GM23248 (cell line): ENCODE measurements at regions not wholly inside any gene's neighbourhood (a gene's known extent, or its start where the extent isn't known, plus 50 kb on each side); places are given as distances from the start of the nearest gene placed in this dataset.

ENCODE experiments used
- EZH2 ChIP-seq: fragments of 200-600 bp; sonication (generic); IDR thresholded peaks from 2 replicates; pipeline ENCODE4 v1.6.1; 2018; ENCODE audit warnings: antibody characterized with exemption, mild to moderate bottlenecking; ENCODE audit not compliant: insufficient read depth, poor library complexity, severe bottlenecking
- EZH2phosphoT487 ChIP-seq: fragments of 200-600 bp; sonication (generic); IDR thresholded peaks from 2 replicates; pipeline ENCODE4 v1.6.1; 2018; ENCODE audit warnings: antibody characterized with exemption, moderate library complexity, mild to moderate bottlenecking, low read depth; ENCODE audit not compliant: insufficient read depth

DNA sequence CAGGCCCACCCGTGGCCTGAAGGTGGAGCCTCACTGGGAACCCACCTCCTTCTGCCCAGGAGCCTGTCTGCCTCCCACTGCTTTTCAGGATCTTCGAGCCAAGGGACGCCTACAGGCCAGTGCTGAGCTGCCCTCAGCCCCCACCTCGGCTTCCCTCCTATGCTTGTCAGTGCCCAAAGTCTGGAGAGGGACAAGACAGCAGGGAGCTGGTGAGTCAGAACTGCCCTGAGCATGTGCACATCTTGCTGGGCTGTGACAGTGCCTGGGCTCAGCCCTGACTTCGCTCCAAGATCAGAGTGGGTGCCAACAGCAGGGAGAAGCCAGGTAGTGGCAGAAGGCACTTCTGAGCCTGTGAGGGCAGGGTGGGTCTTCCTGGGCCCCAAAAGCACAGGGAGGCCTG is 286.8 kb downstream of the AEBP2 start:
- TF ChIP-seq EZH2 (no peak), EZH2phosphoT487 (no peak)
